Testis (tissue), 2 donors: ENCODE measurements at regions not wholly inside any gene's neighbourhood (a gene's known extent, or its start where the extent isn't known, plus 50 kb on each side); places are given as distances from the start of the nearest gene placed in this dataset.

Experiments
- CTCF ChIP-seq, 3 experiments: fragments of 450-650 bp in 2 of 3; fragments of 200-600 bp in 1 of 3; sonication (generic) in 1 of 3; IDR thresholded peaks; one replicate each; pipeline ENCODE4 v1.5.1; 2016 to 2019; ENCODE audit warnings: antibody characterized with exemption in 3 of 3, mild to moderate bottlenecking in 2 of 3, moderate library complexity in 1 of 3
- POLR2A ChIP-seq: fragments of 450-650 bp; IDR thresholded peaks from one replicate; pipeline ENCODE4 v1.6.1; 2017; ENCODE audit warnings: antibody characterized with exemption, mild to moderate bottlenecking, moderate library complexity

GRCh38 chr2:144128130-144128746 is 391.7 kb downstream of the ZEB2 start:
- no peak for TF ChIP-seq CTCF (IDR thresholded peaks at IDR 0.05)
- no peak for TF ChIP-seq POLR2A
